Esophagus muscularis mucosa (tissue), 4 donors: ENCODE measurements at regions not wholly inside any gene's neighbourhood (a gene's known extent, or its start where the extent isn't known, plus 50 kb on each side); places are given as distances from the start of the nearest gene placed in this dataset.

Experiments used
- DNase-seq: peaks from one replicate; pipeline ENCODE4 v3.0.0-alpha.2; 2017; ENCODE audit errors: extremely low spot score
- H3K27ac ChIP-seq, 4 donors: fragments of 200-600 bp; sonication (generic); replicated peaks in 1 of 4; 1 replicate in 3 of 4; 2 replicates in 1 of 4; pipeline ENCODE4 v1.5.1; 2016 to 2019; ENCODE audit warnings: mild to moderate bottlenecking in 1 of 4
- H3K27me3 ChIP-seq, 4 donors: fragments of 200-600 bp; sonication (generic); one replicate each; pipeline versions ENCODE4 v1.5.1 to v1.6.0; 2016 to 2019
- H3K36me3 ChIP-seq, 4 donors: fragments of 200-600 bp; sonication (generic); one replicate each; pipeline ENCODE4 v1.5.1; 2016 to 2019
- H3K4me1 ChIP-seq, 4 donors: fragments of 200-600 bp; sonication (generic); one replicate each; pipeline ENCODE4 v1.5.1; 2016 to 2019
- H3K4me3 ChIP-seq, 4 donors: fragments of 200-600 bp; sonication (generic); 1 replicate in 2 of 4; 2 replicates in 2 of 4; pipeline ENCODE4 v1.5.1; 2016 to 2019; ENCODE audit warnings: mild to moderate bottlenecking in 4 of 4, moderate library complexity in 1 of 4
- H3K9me3 ChIP-seq, 4 donors: fragments of 200-600 bp; sonication (generic); 1 replicate in 3 of 4; 2 replicates in 1 of 4; pipeline ENCODE4 v1.5.1; 2016 to 2019
- CTCF ChIP-seq, 3 experiments: fragments of 200-600 bp in 2 of 3; fragments of 450-650 bp in 1 of 3; sonication (generic) in 2 of 3; IDR thresholded peaks; one replicate each; pipeline ENCODE4 v1.5.1; 2017 to 2019; ENCODE audit warnings: antibody characterized with exemption in 3 of 3, mild to moderate bottlenecking in 2 of 3, moderate library complexity in 1 of 3
- EP300 ChIP-seq: sonication (generic); formaldehyde crosslinking; IDR thresholded peaks from one replicate; pipeline ENCODE4 v1.6.1; 2017; ENCODE audit warnings: antibody characterized with exemption
- POLR2A ChIP-seq: fragments of 450-650 bp; IDR thresholded peaks from one replicate; pipeline ENCODE4 v1.6.1; 2017; ENCODE audit warnings: antibody characterized with exemption, moderate library complexity, mild to moderate bottlenecking, low read depth
- POLR2AphosphoS5 ChIP-seq, 2 donors: sonication (generic); formaldehyde crosslinking; IDR thresholded peaks; one replicate each; pipeline ENCODE4 v1.6.1; 2017; ENCODE audit warnings: antibody characterized with exemption in 2 of 2
- WGBS: methylation state at CpG from one replicate; pipeline ENCODE4 v1.1.5; 2018; 5-methylcytosine and 5-hydroxymethylcytosine counted together
- intact Hi-C: fragments of 100-400 bp; cut with DNase I; formaldehyde crosslinking; loops from one replicate; pipeline ENCODE4 v1.15.1; 2023

DNA sequence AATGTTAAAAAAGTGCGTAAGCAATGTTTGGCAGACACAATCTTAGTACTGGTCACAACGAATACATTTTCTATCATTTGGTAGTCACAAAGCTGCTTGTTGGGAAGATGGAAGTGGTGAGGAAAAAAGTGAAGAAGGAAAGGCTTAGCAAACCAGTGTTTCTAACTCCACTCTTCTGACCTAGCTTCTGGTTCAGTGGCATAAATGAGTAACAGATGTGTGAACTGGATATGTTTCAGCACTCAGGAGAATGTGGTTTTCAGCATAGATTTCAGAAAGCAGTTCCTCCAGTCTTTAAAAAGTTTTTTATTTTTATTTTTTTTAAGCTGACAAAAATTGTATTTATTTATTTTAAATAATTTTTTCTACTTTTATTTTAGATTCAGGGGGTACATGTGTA, 357.1 kb downstream of the CPS1 start:
- intact Hi-C loops, result no loop called here
- no peaks in the 10 kb centered on the region for H3K27me3 ChIP-seq
- no peak overlapping the region for H3K27ac ChIP-seq
- WGBS, result 83% methylated on average over 2 of the region's 2 CpGs
- DNase-seq, result no peak
- no peaks in the 10 kb centered on the region for H3K36me3 ChIP-seq
- H3K9me3 ChIP-seq, result peaks cover 0 to 7% (median 2%) of the 10 kb centered on the region in 4 donors
- no peaks in the 10 kb centered on the region for H3K4me1 ChIP-seq
- no peak overlapping the region for H3K4me3 ChIP-seq
- no peak for TF ChIP-seq POLR2A
- TF ChIP-seq CTCF (IDR thresholded peaks at IDR 0.05), result no peak
- no peak for TF ChIP-seq POLR2AphosphoS5 (IDR thresholded peaks at IDR 0.05)
- no peak for TF ChIP-seq EP300

DNA sequence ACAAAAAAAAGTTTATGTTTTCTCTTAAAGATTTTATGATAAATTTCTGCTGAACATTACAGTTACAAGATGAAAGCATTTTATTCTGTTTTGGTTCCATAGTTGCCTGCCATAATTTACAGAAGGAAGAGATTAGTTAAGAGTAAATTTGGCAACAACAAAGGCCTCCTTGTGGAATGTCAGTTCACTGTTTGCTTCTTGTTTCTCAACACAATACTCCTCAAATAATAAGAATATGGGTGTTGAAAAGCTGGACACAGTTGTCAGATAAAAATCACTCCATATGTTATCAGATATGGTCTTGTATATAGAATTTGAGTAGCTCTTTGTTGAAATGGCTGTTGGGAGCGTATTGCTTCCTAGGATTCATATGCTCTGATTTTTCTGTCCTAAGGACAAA, 359.5 kb downstream of the CPS1 start:
- intact Hi-C loops, result no loop called here
- 77% methylated on average over 1 of the region's 1 CpG for WGBS

DNA sequence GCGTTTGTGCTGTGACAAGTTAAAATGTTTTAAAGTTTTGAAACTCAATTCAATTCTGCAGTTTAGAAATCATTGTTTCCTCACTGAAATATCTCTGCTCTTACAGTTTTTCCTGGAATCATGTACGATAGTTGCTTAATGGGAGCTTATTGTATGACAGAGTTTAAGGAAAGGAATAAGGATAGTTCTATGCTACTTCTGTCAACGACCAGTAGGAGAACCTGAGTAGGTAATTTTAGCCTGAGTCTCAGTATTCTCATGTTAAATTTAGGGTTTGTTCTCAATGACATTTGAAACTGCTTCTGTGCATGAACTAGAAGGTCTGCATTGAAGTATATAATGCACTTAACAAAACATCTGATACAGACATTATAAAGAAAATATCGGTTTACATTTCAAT, 361.1 kb downstream of the CPS1 start:
- intact Hi-C loops, result no loop called here
- Histone ChIP-seq H3K4me1 (no peaks in the 10 kb centered on the region), H3K36me3 (no peaks in the 10 kb centered on the region), H3K9me3 (peaks cover 0 to 10% (median 4%) of the 10 kb centered on the region in 4 donors), H3K4me3 (no peak overlapping the region), H3K27ac (no peak overlapping the region), H3K27me3 (no peaks in the 10 kb centered on the region)
- TF ChIP-seq POLR2A, result no peak
- TF ChIP-seq CTCF (IDR thresholded peaks at IDR 0.05), result no peak
- TF ChIP-seq POLR2AphosphoS5 (IDR thresholded peaks at IDR 0.05), result no peak
- no peak for TF ChIP-seq EP300
- 68% methylated on average over 4 of the region's 4 CpGs for WGBS
- no peak for DNase-seq

More for the DNA sequence above, 359.5 kb downstream of the CPS1 start:
- no peaks in the 10 kb centered on the region for H3K36me3 ChIP-seq
- H3K4me3 ChIP-seq, result no peak overlapping the region
- peaks cover 0 to 5% (median under 1%) of the 10 kb centered on the region in 4 donors for H3K9me3 ChIP-seq
- H3K27me3 ChIP-seq, result no peaks in the 10 kb centered on the region
- no peak for DNase-seq
- H3K4me1 ChIP-seq, result no peaks in the 10 kb centered on the region
- TF ChIP-seq POLR2AphosphoS5 (IDR thresholded peaks at IDR 0.05), result no peak
- H3K27ac ChIP-seq, result no peak overlapping the region

GRCh38 chr2:210919128-210919527, 362.7 kb downstream of the CPS1 start:
- Histone ChIP-seq H3K9me3 (peaks cover 0 to 7% (median 2%) of the 10 kb centered on the region in 4 donors), H3K36me3 (no peaks in the 10 kb centered on the region), H3K4me3 (no peak overlapping the region), H3K4me1 (no peaks in the 10 kb centered on the region), H3K27me3 (no peaks in the 10 kb centered on the region), H3K27ac (no peak overlapping the region)
- no peak for TF ChIP-seq CTCF (IDR thresholded peaks at IDR 0.05)
- no peak for TF ChIP-seq POLR2A
- no peak for TF ChIP-seq EP300
- TF ChIP-seq POLR2AphosphoS5 (IDR thresholded peaks at IDR 0.05), result no peak
- intact Hi-C loops, result no loop called here
- no peak for DNase-seq

- intact Hi-C loops, result no loop called here
- no peak overlapping the region for H3K4me3 ChIP-seq
- DNase-seq, result no peak
- H3K27ac ChIP-seq, result no peak overlapping the region
- peaks cover 0 to 7% (median 4%) of the 10 kb centered on the region in 4 donors for H3K9me3 ChIP-seq
- H3K4me1 ChIP-seq, result no peaks in the 10 kb centered on the region
- H3K36me3 ChIP-seq, result no peaks in the 10 kb centered on the region
- no peak for TF ChIP-seq POLR2A
- no peak for TF ChIP-seq POLR2AphosphoS5 (IDR thresholded peaks at IDR 0.05)
- no peak for TF ChIP-seq EP300
- TF ChIP-seq CTCF (IDR thresholded peaks at IDR 0.05), result no peak
- H3K27me3 ChIP-seq, result no peaks in the 10 kb centered on the region
- 98% methylated on average over 1 of the region's 1 CpG for WGBS
These were observed 366.0 kb downstream of the CPS1 start for GRCh38 chr2:210922419-210922818.
